CD4-positive, alpha-beta T cell treated with Interleukin-1 beta for 1 hour (primary cell): ENCODE measurements at regions not wholly inside any gene's neighbourhood (a gene's known extent, or its start where the extent isn't known, plus 50 kb on each side); places are given as distances from the start of the nearest gene placed in this dataset.
"Not testable (repeated sequence)": the region's sequence is repeated elsewhere in the genome, so short reads cannot be mapped to it uniquely, and the experiment has no call there.

Source experiments
- DNase-seq, 2 donors: peaks; one replicate each; pipeline ENCODE4 v3.0.0-alpha.2; 2020 to 2022

DNA sequence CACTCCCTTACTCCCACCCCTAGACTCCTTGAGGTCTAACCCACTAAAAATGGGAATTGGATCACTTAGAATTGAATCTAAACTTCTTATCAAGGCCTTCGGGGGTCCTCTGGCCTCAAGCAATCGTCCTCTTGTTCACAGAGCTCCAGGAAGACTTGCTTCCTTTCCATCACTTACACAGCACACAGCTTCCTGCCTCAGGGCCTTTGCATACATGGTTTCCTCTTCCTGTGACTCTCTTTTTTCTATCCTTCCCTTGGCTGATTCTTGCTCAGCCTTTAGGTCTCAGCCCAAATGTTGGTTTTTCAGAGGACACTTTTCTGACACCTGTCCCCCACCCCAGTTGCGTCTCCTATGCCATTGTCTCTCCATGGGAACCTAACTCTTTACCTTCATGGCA lies 50.0 kb upstream of the ALDH1B1 start:
- no peak for DNase-seq

GRCh38 chr9:38342096-38342495 lies 50.4 kb upstream of the ALDH1B1 start:
- no peak for DNase-seq

GRCh38 chr9:38339496-38339895 lies 53.0 kb upstream of the ALDH1B1 start:
- no peak for DNase-seq

GRCh38 chr9:38339087-38339486 lies 53.4 kb upstream of the ALDH1B1 start:
- peak in 1 of 2 donors; percentile 1 for DNase-seq

- no peak for DNase-seq
These were observed 54.0 kb upstream of the ALDH1B1 start for GRCh38 chr9:38338342-38339018.

DNA sequence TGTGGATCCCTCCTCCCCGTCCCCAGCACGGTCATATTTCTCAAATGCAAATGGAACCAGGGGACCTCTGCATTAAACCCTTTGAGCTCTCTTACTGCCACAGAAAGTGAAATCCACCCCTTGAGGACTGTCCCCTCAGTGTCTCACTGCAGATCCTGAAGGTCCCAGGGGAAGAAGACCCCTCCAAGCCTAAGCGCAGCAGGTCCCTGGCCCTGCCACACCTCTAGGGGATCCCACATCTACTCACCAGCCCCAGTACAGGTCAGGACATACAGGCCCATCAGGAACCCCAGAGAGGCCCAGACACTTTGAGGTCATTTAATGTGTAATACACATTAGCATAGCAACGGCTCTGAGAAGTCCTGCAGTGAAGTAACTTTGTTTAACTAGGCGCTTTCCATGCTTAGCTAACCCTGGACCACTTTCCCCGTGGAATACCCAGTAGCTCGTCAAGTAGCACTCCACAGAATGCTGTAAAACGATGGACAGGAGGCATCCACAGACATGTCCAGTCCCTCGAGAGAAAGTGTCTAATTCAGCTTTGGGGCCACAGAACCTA lies 54.7 kb upstream of the ALDH1B1 start:
- no peak for DNase-seq

- no peak for DNase-seq
These were observed 55.3 kb upstream of the ALDH1B1 start for GRCh38 chr9:38337181-38337580.

DNA sequence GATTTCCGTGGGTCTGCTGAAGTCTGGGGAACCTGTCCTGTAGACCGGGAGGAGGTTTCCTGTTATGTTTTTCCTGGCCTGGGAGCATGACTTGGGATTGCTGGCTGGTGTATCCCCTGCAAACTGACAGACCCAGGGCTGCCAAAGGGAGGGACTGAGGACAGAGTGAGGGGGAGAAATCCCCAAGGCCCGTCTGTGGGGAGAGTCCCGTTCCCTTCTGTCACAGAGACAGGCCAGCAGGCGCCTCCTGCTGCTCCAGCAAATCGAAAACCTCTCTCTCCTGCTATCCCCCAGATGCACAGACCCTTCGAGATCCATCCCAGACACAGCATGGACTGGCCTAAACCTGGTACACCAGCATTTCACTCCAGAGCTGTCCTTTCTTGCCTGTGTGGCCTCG lies 56.2 kb upstream of the ALDH1B1 start:
- DNase-seq, result no peak

- no peak for DNase-seq
These were observed 56.8 kb upstream of the ALDH1B1 start for GRCh38 chr9:38335686-38336085.

GRCh38 chr9:38334234-38334633 lies 58.3 kb upstream of the ALDH1B1 start:
- no peak for DNase-seq

DNA sequence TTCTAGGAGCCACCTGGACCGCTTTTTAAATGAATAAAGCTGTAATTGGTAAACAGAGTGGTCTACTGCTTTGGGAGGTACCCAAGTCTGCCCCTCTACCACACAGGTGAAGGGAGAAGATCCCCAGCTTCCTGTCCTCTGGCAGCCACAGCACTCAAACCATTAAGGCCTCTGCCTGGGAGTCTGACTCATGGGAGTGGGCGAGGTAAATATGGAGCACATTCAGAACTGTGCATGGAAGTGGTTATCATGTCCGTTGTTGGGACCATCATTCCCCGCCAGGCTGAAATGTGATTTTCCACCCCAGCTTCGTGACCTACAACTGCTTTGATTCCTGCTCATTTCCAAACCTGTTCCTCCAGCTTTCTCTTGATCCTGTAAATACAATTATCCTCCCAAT lies 59.5 kb upstream of the ALDH1B1 start:
- no peak for DNase-seq

DNA sequence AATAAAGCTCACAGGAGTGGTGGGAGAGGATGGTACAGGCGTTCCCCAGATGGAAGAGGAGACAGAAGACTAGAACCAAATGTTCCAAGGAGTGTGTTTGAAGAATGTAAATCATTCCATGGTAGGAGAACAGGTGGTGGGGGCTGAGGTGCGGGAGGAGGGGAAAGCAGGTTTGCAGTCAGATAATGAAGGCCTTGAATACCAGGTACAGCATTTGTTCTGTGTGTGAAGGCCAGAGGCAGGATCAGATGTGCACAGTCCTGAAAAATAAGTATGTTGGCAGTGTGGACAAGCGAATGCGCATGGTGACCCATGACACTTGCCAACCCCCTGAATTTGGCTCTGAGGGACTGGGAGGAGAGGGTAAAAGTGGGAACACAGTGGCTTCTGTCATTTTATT lies 59.9 kb upstream of the ALDH1B1 start:
- no peak for DNase-seq

DNA sequence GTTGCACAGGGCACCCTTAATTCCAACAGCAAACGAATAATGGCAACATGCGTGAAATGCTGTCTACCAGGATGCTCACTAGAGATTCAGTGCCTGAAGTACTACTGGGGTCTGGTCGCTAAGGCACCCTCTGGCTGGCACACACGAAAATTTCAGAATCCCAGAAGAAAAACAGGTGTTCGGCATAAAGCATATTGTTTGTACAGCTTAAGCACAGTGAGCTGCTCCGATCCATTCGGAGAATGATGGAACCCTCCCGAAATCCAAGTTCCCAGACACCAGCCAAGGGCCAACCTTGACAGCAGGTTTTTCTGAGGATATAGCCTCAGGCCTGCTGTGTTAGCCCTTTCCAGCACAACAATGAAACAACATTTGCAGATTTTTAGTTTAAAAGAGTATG lies 61.4 kb upstream of the ALDH1B1 start:
- DNase-seq, result no peak

- no peak for DNase-seq
These were observed 62.5 kb upstream of the ALDH1B1 start for GRCh38 chr9:38329968-38330367.

DNA sequence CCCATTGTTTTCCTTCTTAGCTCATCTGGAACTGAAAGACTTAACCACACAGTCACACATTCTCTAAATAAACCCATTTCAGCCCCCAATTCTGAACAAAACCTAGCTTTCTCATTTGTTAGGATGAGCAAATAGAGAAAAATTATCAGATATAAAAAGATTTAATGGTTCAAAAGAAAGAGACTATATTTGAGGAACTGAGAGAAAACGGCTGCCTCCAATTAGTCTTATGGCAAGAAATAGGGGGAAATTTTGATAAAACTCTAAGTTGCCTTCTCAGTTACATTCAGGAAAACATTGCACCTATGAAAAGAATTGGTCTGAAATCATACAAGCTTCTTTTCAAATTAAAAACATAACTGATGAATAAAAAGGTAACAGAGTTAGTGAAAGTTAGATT lies 63.7 kb upstream of the ALDH1B1 start:
- DNase-seq, result no peak

DNA sequence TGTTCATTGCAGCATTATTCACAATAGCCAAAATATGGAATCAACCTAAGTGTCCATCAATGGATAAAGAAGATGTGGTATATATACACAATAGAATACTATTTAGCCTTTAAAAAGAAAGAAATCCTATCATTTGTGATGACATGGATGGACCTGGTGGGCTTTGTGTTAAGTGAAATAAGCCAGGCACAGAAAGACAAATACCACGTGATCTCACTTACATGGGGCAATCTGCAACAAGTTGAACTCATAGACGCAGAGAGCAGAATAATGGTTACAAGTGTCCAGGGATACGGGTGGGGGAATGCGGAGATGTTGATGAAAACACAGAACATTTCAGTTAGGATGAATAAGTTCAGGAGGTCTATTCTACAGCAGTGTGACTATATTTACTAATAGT lies 66.4 kb upstream of the ALDH1B1 start:
- DNase-seq, result no peak

GRCh38 chr9:38324213-38324612 lies 68.3 kb upstream of the ALDH1B1 start:
- not testable (repeated sequence) for DNase-seq

GRCh38 chr9:38322937-38323336 lies 69.6 kb upstream of the ALDH1B1 start:
- no peak for DNase-seq

DNA sequence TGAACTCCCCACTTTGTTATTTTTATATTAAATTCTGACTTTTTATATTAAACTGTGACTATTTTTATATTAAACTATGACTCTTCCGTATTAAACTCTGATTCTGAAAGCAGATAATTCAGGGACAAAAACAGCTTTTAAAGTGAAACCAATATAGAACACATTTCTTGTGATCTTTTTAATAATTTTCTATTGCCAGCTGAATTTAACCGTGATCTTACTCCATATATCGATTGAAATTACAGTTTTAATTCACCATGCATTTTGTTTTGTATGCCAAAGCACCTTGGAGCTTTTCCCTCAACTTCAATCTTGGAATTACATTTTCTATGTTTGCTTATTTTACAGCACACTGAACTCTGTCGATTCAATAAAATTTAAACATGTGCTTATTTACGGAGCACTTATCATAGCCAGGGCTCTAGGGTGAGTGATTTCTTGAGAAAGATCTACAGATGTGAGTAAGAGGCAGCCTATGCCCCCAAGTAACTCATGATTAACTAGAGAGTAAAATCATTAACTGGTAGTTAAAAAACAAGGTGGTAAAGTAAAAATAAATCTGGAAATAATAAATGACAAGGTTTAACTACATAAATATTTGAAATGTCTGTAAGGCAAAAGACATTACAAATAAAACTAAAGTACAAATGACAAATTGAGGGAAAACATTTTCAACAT lies 72.9 kb upstream of the ALDH1B1 start:
- no peak for DNase-seq

DNA sequence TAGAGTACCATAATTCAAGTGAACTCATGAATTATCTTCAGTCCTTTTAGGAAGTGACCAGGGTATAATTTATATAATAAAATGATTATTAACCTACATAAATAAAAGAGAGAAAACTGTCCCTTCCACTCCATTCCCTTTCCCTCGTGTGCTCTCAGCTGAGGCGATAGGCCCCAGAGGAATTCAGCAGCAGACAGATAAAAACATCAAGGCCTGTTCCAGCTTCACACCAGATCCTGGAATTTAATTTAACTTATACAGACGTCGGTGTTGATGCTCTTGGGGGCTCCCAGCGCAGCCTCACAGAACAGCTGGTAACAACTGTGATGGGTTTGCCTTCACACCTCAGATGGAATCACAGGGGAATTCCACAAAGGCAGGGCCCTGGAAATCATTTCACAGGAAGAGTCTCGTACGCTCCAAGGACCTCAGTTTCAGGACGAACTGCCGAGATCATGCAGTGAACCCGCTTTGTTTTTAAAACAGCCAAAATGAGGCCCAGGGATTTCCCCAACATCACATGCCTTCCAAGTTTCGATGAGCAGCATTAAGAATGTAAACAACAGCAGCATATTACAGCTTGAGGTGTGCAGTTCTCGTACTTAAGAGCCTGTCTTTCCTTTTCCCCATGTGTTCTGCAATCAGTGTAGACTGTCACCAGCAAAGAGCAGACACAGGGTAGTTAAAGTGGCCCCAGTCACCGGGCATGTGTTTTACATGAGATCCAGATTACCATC lies 73.6 kb upstream of the ALDH1B1 start:
- DNase-seq, result no peak

- no peak for DNase-seq
These were observed 76.2 kb upstream of the ALDH1B1 start for GRCh38 chr9:38316166-38316780.

DNA sequence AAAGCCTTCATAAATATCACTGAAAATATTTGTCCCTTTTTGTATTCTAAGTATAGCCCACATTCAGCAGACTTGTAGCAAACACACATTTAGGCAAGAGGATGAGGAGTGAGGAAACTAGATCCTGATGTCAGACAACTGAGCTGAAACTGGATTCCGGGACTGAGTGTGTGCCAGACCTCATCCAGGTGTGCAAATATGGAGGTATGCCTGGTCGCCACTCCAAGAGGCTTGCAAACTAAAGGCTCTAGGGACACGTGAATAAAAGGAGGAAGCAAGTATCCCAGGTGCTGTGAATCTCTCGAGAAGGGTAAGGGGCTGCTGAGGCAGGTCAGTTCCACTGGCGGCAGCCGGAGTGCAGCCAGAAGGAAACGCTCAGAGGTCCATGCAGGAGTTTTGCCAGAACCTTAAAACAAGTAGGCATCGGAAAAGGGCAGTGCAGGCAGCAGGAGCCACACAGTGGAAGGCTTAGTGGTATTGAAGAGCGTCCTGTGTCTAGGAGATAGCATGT lies 77.4 kb upstream of the ALDH1B1 start:
- DNase-seq, result no peak

GRCh38 chr9:38313421-38313820 lies 79.1 kb upstream of the ALDH1B1 start:
- no peak for DNase-seq
